H1 (cell line): ENCODE measurements at regions not wholly inside any gene's neighbourhood (a gene's known extent, or its start where the extent isn't known, plus 50 kb on each side); places are given as distances from the start of the nearest gene placed in this dataset.

Experiments
- CTCF ChIA-PET: fragments of 300-600 bp; sonication (Branson Sonifier 250); formaldehyde crosslinking; loops from one replicate; lab custom pipeline; 2021; ENCODE audit not compliant: partially characterized antibody; lab: Charles Lee
- POLR2A ChIA-PET: fragments of 300-600 bp; sonication (Branson Sonifier 250); formaldehyde crosslinking; loops from one replicate; lab custom pipeline; 2021; ENCODE audit warnings: inconsistent platforms; ENCODE audit not compliant: partially characterized antibody; lab: Charles Lee
- DNase-seq, 2 experiments: peaks; one replicate each; pipeline versions ENCODE4 v3.0.0 to v3.0.0-alpha.2; 2010 to 2022; ENCODE audit warnings: low spot score in 2 of 2, low read depth in 1 of 2, mixed read lengths in 1 of 2
- FAIRE-seq: peaks from 2 replicates; lab custom pipeline; 2011; peaks lifted over from hg19 to GRCh38; lab: Jason Lieb, UNC
- H2AFZ ChIP-seq: 2 replicates; pipeline ENCODE4 v1.8.1; 2012; ENCODE audit warnings: low read length, inconsistent platforms
- H2AK5ac ChIP-seq: 2 replicates; pipeline ENCODE4 v1.6.1; 2013; ENCODE audit warnings: low read depth, low read length
- H2BK120ac ChIP-seq: replicated peaks from 2 replicates; pipeline ENCODE3; 2013; ENCODE audit warnings: low read depth, low read length, inconsistent platforms
- H2BK12ac ChIP-seq: 2 replicates; pipeline ENCODE4 v1.6.1; 2013; ENCODE audit warnings: low read depth, low read length
- H2BK15ac ChIP-seq: 2 replicates; pipeline ENCODE4 v1.6.1; 2013; ENCODE audit warnings: low read length
- H2BK20ac ChIP-seq: 2 replicates; pipeline ENCODE4 v1.6.1; 2013; ENCODE audit warnings: low read length
- H2BK5ac ChIP-seq: 2 replicates; pipeline ENCODE4 v1.6.1; 2013; ENCODE audit warnings: low read depth, low read length
- H3K14ac ChIP-seq: 2 replicates; pipeline ENCODE4 v1.6.1; 2013; ENCODE audit warnings: inconsistent platforms; ENCODE audit not compliant: insufficient read length
- H3K18ac ChIP-seq: 2 replicates; pipeline ENCODE4 v1.6.1; 2013; ENCODE audit warnings: low read length; ENCODE audit errors: extremely low read depth
- H3K23ac ChIP-seq: 2 replicates; pipeline ENCODE4 v1.6.1; 2013; ENCODE audit warnings: inconsistent platforms; ENCODE audit not compliant: insufficient read length
- H3K23me2 ChIP-seq: 2 replicates; pipeline ENCODE4 v1.6.1; 2013; ENCODE audit warnings: low read depth, low read length
- H3K27ac ChIP-seq: 2 replicates; pipeline ENCODE4 v1.6.1; 2011; ENCODE audit warnings: low read depth, low read length, inconsistent platforms
- H3K27me3 ChIP-seq, 4 experiments: replicated peaks in 1 of 4; 1 replicate in 1 of 4; 2 replicates in 3 of 4; pipeline versions ENCODE4 v1.6.1 to v1.8.1; 2011 to 2013; ENCODE audit warnings: low read length in 3 of 4, mild to moderate bottlenecking in 3 of 4, inconsistent platforms in 2 of 4, mixed read lengths in 2 of 4, moderate library complexity in 1 of 4; ENCODE audit not compliant: control insufficient read depth in 3 of 4, insufficient read depth in 3 of 4; ENCODE audit errors: extremely low read depth in 1 of 4
- H3K36me3 ChIP-seq, 4 experiments: 2 replicates each; pipeline versions ENCODE4 v1.6.1 to v1.8.1; 2011 to 2013; ENCODE audit warnings: mild to moderate bottlenecking in 4 of 4, low read length in 3 of 4, moderate library complexity in 2 of 4, control low read depth in 1 of 4, inconsistent platforms in 1 of 4; ENCODE audit not compliant: insufficient read depth in 4 of 4, control insufficient read depth in 2 of 4
- H3K4ac ChIP-seq: replicated peaks from 2 replicates; pipeline ENCODE3; 2013; ENCODE audit warnings: low read length, low read depth, mixed read lengths, inconsistent platforms; ENCODE audit not compliant: insufficient read length
- H3K4me1 ChIP-seq, 4 experiments: replicated peaks in 1 of 4; 1 replicate in 1 of 4; 2 replicates in 3 of 4; pipeline versions ENCODE4 v1.6.1 to v1.8.1; 2011 to 2013; ENCODE audit warnings: low read length in 3 of 4, inconsistent platforms in 2 of 4, mixed read lengths in 1 of 4; ENCODE audit not compliant: insufficient read depth in 4 of 4, control insufficient read depth in 3 of 4
- H3K4me2 ChIP-seq, 2 experiments: 2 replicates each; pipeline versions ENCODE4 v1.6.1 to v1.8.1; 2011 to 2013; ENCODE audit warnings: low read depth in 2 of 2, low read length in 2 of 2, control low read depth in 1 of 2, inconsistent platforms in 1 of 2, mild to moderate bottlenecking in 1 of 2; ENCODE audit not compliant: insufficient read depth in 1 of 2
- H3K4me3 ChIP-seq, 4 experiments: fragments of 200-600, 300-600 bp in 1 of 4; sonication (generic), shearing (Covaris generic), sonication (Bioruptor Twin) in 1 of 4; 2 replicates each; pipeline versions ENCODE4 v1.5.1 to v1.8.1; 2011 to 2016; ENCODE audit warnings: low read length in 4 of 4, low read depth in 3 of 4, control low read depth in 2 of 4, inconsistent platforms in 2 of 4, mild to moderate bottlenecking in 2 of 4, mixed read lengths in 1 of 4, moderate library complexity in 1 of 4; ENCODE audit not compliant: insufficient read depth in 2 of 4; ENCODE audit errors: extremely low read depth in 1 of 4
- H3K56ac ChIP-seq: replicated peaks from 2 replicates; pipeline ENCODE3; 2013; ENCODE audit warnings: low read depth, mild to moderate bottlenecking, mixed read lengths, low read length, inconsistent platforms; ENCODE audit not compliant: insufficient read length
- H3K79me1 ChIP-seq: 2 replicates; pipeline ENCODE4 v1.6.1; 2013; ENCODE audit warnings: low read depth, low read length, control low read depth
- H3K79me2 ChIP-seq, 2 experiments: 2 replicates each; pipeline versions ENCODE4 v1.6.1 to v1.8.1; 2012 to 2013; ENCODE audit warnings: low read length in 2 of 2, mild to moderate bottlenecking in 2 of 2, inconsistent platforms in 1 of 2; ENCODE audit not compliant: insufficient read depth in 2 of 2, control insufficient read depth in 1 of 2
- H3K9ac ChIP-seq, 4 experiments: replicated peaks in 1 of 4; 1 replicate in 1 of 4; 2 replicates in 3 of 4; pipeline versions ENCODE4 v1.6.1 to v1.8.1; 2011 to 2013; ENCODE audit warnings: low read depth in 3 of 4, low read length in 3 of 4, control low read depth in 2 of 4, mild to moderate bottlenecking in 2 of 4, moderate library complexity in 2 of 4, inconsistent platforms in 1 of 4; ENCODE audit errors: extremely low read depth in 1 of 4
- H3K9me3 ChIP-seq, 2 experiments: 2 replicates each; pipeline versions ENCODE4 v1.6.1 to v1.8.1; 2012 to 2013; ENCODE audit warnings: mild to moderate bottlenecking in 2 of 2, moderate library complexity in 2 of 2, control low read depth in 1 of 2, inconsistent platforms in 1 of 2, low read depth in 1 of 2, low read length in 1 of 2, mixed read lengths in 1 of 2; ENCODE audit not compliant: insufficient read depth in 2 of 2
- H4K20me1 ChIP-seq, 2 experiments: replicated peaks in 1 of 2; 2 replicates each; pipeline versions ENCODE3 to v1.8.1; 2011 to 2013; ENCODE audit warnings: inconsistent platforms in 2 of 2, low read length in 2 of 2, mild to moderate bottlenecking in 1 of 2; ENCODE audit not compliant: insufficient read depth in 2 of 2, control insufficient read depth in 1 of 2
- H4K5ac ChIP-seq: 2 replicates; pipeline ENCODE4 v1.6.1; 2013; ENCODE audit warnings: low read length, low read depth, mixed read lengths, inconsistent platforms; ENCODE audit not compliant: insufficient read length
- H4K8ac ChIP-seq: 2 replicates; pipeline ENCODE4 v1.8.0; 2013; ENCODE audit warnings: mild to moderate bottlenecking, moderate library complexity, low read length, inconsistent platforms; ENCODE audit not compliant: insufficient read depth; ENCODE audit errors: extremely low read depth
- H4K91ac ChIP-seq: replicated peaks from 2 replicates; pipeline ENCODE3; 2013; ENCODE audit warnings: low read length, mixed read lengths, inconsistent platforms; ENCODE audit not compliant: insufficient read length
- ATF2 ChIP-seq: IDR thresholded peaks from 2 replicates; pipeline ENCODE4 v1.6.1; 2012; ENCODE audit warnings: low read length, inconsistent platforms
- BRCA1 ChIP-seq: IDR thresholded peaks from 2 replicates; pipeline ENCODE4 v1.6.1; 2012; ENCODE audit warnings: low read depth, low read length, improper control_type of control experiment
- CBX5 ChIP-seq: fragments of 300-800, 300-1000 bp; sonication (generic); IDR thresholded peaks from 2 replicates; pipeline ENCODE4 v1.7.1; 2016; ENCODE audit warnings: antibody characterized with exemption, low read length, low read depth
- CHD2 ChIP-seq: IDR thresholded peaks from 2 replicates; pipeline ENCODE4 v1.6.1; 2012; ENCODE audit warnings: low read length, improper control_type of control experiment
- CTBP2 ChIP-seq: IDR thresholded peaks from 2 replicates; pipeline ENCODE4 v1.7.0; 2011; ENCODE audit warnings: borderline replicate concordance, mild to moderate bottlenecking, moderate library complexity, mixed read lengths, low read length; ENCODE audit not compliant: insufficient read depth, insufficient read length
- CTCF ChIP-seq, 3 experiments: IDR thresholded peaks; 1 replicate in 2 of 3; 2 replicates in 1 of 3; pipeline versions ENCODE4 v1.5.1 to v1.6.1; 2011; ENCODE audit warnings: low read length in 3 of 3, mild to moderate bottlenecking in 3 of 3, inconsistent platforms in 2 of 3, low read depth in 1 of 3, moderate library complexity in 1 of 3; ENCODE audit not compliant: insufficient read depth in 1 of 3; ENCODE audit errors: control extremely low read depth in 1 of 3
- KDM1A ChIP-seq: fragments of 200-600, 300-600 bp; sonication (generic); IDR thresholded peaks from 2 replicates; pipeline ENCODE4 v1.7.1; 2016; ENCODE audit warnings: mild to moderate bottlenecking, low read length, borderline replicate concordance
- MAX ChIP-seq: IDR thresholded peaks from 2 replicates; pipeline ENCODE4 v1.6.1; 2012; ENCODE audit warnings: inconsistent platforms
- RBBP5 ChIP-seq: IDR thresholded peaks from 2 replicates; pipeline ENCODE4 v1.7.1; 2012; ENCODE audit warnings: low read depth, mild to moderate bottlenecking, inconsistent platforms, low read length, moderate library complexity, borderline replicate concordance
- SP1 ChIP-seq: IDR thresholded peaks from 2 replicates; pipeline ENCODE4 v1.6.1; 2011; ENCODE audit warnings: low read depth, low read length
- SP2 ChIP-seq: IDR thresholded peaks from 2 replicates; pipeline ENCODE4 v1.6.1; 2012; ENCODE audit warnings: mild to moderate bottlenecking, low read length, inconsistent platforms
- WGBS, 2 experiments: shearing (Covaris generic) in 1 of 2; methylation state at CpG; one replicate each; pipeline versions ENCODE4 v1.1.6 to v1.1.7; 2013 to 2015; ENCODE audit warnings: low lambda C conversion rate in 2 of 2, mixed read lengths in 2 of 2, inconsistent platforms in 1 of 2, low coverage in 1 of 2, missing lambda C conversion rate in 1 of 2; ENCODE audit not compliant: insufficient replicate concordance in 2 of 2, insufficient coverage in 1 of 2, insufficient read length in 1 of 2; ENCODE audit errors: extremely low coverage in 1 of 2, missing lambda C conversion rate in 1 of 2; 5-methylcytosine and 5-hydroxymethylcytosine counted together

DNA sequence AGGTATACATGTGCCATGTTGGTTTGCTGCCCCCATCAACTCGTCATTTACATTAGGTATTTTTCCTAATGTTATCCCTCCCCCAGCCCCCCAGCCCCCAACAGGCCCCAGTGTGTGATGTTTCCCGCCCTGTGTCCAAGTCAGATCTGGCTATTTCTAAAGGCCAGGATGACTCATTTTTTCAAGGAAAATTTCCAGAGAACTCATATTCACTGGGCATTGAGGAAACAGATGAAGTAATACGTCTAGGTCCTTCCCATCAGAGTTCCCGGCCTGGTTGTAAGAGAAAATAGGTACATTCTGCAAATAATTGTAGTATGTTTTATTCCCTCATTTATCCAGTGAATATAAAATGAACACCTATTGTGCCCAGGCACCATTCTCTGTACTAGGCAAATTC, 345.2 kb downstream of the BCL11B start:
- CTCF ChIA-PET, result no interaction called here
- H2AK5ac ChIP-seq, result no peak overlapping the region
- no peak overlapping the region for H3K14ac ChIP-seq
- POLR2A ChIA-PET, result no interaction called here
- no peaks in the 10 kb centered on the region for H4K20me1 ChIP-seq
- H3K9ac ChIP-seq, result no peak overlapping the region
- H3K4ac ChIP-seq, result no peak overlapping the region
- no peak overlapping the region for H2BK12ac ChIP-seq
- no peak overlapping the region for H4K8ac ChIP-seq
- WGBS, 2 experiments, result 96% methylated on average over 4 of the region's 4 CpGs; no CpG with 5 or more reads in 1 of the 2 experiments
- no peak overlapping the region for H3K27ac ChIP-seq
- no peak overlapping the region for H3K4me3 ChIP-seq
- H2BK20ac ChIP-seq, result no peak overlapping the region
- no peak for FAIRE-seq
- no peak overlapping the region for H2BK15ac ChIP-seq
- no peak overlapping the region for H3K4me2 ChIP-seq
- no peaks in the 10 kb centered on the region for H3K27me3 ChIP-seq
- H4K5ac ChIP-seq, result no peak overlapping the region
- H3K18ac ChIP-seq, result no peak overlapping the region
- H2AFZ ChIP-seq, result no peak overlapping the region
- no peak overlapping the region for H3K23ac ChIP-seq
- H2BK5ac ChIP-seq, result no peak overlapping the region
- no peaks in the 10 kb centered on the region for H3K36me3 ChIP-seq
- H3K23me2 ChIP-seq, result no peaks in the 10 kb centered on the region
- no peak for DNase-seq
- no peaks in the 10 kb centered on the region for H3K79me2 ChIP-seq
- H3K4me1 ChIP-seq, result no peaks in the 10 kb centered on the region
- H3K79me1 ChIP-seq, result no peaks in the 10 kb centered on the region
- H3K9me3 ChIP-seq, result no peaks in the 10 kb centered on the region; a peak in 1 of 4 replicates
- no peak overlapping the region for H4K91ac ChIP-seq
- H2BK120ac ChIP-seq, result no peak overlapping the region
- H3K56ac ChIP-seq, result no peak overlapping the region
- TF ChIP-seq MAX (no peak), ATF2 (no peak), CBX5 (no peak), CTBP2 (no peak), SP1 (no peak), BRCA1 (no peak), CTCF (IDR thresholded peaks at IDR 0.05; ENCODE audit: control extremely low read depth in 1 of 3, insufficient read depth in 1 of 3, low read depth in 1 of 3, low read length in 3 of 3) (no peak), RBBP5 (no peak), SP2 (no peak), CHD2 (no peak), KDM1A (no peak)
